ENCODE measurements at regions not wholly inside any gene's neighbourhood (a gene's known extent, or its start where the extent isn't known, plus 50 kb on each side); places are given as distances from the start of the nearest gene placed in this dataset.

GRCh38 chr12:70165450-70165849 lies 77.8 kb upstream of the CNOT2 start:
- no peak for DNase-seq

DNA sequence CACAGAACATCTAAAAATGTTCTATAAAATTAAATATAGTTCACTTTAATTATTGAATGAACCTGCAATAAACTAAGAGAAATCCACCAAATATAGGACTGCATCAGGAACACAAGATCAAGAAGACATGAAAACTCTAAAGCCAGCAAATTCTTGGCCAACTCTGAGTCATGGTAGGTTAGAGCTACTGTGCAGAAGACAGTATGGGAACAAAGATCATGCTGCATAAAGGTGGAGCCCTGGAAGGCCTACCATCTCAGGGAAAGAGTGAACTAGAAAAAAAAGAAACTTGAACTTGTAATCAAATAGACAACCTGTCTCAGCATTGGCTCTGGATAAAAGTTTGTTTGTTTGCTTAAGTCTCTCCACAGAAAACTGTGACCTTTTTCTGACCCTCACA lies 66.9 kb upstream of the CNOT2 start:
- no peak for DNase-seq

DNA sequence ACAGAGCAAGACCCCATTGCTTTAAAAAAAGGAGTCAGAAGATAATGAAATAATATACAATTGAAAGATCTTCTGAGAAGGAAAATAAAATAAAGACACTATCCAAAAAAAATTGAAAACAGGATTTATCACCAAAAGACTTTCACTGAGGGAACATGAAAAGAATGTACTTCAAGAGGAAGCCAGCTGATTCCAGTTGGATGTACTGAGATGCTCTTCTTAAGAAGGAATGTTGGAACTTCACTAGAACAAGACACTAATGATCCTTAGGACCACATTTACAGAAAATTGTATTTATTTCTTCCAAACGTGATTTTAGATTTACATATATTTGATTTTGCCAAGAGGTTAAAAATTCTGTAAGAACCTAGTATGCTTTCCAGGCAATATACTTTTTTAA lies 65.6 kb upstream of the CNOT2 start:
- no peak for DNase-seq

GRCh38 chr12:70178038-70178437 lies 65.2 kb upstream of the CNOT2 start:
- DNase-seq: no peak

DNA sequence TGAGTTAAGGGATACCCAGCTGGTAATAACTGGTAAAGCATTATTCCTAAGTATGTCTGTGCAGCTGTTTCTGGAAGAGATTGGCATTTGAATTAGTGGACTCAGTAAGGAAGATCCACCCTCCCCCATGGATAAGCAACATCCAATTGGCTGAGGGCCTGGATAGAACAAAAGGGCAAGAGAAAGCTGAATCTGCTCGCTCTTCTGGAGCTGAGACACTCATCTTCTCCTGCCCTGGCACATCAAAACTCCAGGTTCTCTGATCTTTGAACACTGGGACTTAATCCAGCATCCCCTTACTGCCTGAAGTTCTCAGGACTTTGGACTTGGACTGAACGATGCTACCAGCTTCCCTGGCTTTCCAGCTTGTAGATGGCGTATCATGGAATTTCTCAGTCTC lies 63.1 kb upstream of the CNOT2 start:
- DNase-seq: no peak

- no peak for DNase-seq
These were observed 57.9 kb upstream of the CNOT2 start for GRCh38 chr12:70185301-70185700.

GRCh38 chr12:70186436-70186835 lies 56.8 kb upstream of the CNOT2 start:
- no peak for DNase-seq

- no peak for DNase-seq
These were observed 52.8 kb upstream of the CNOT2 start for GRCh38 chr12:70190262-70191010.
